ENCODE measurements at regions not wholly inside any gene's neighbourhood (a gene's known extent, or its start where the extent isn't known, plus 50 kb on each side); places are given as distances from the start of the nearest gene placed in this dataset.

DNA sequence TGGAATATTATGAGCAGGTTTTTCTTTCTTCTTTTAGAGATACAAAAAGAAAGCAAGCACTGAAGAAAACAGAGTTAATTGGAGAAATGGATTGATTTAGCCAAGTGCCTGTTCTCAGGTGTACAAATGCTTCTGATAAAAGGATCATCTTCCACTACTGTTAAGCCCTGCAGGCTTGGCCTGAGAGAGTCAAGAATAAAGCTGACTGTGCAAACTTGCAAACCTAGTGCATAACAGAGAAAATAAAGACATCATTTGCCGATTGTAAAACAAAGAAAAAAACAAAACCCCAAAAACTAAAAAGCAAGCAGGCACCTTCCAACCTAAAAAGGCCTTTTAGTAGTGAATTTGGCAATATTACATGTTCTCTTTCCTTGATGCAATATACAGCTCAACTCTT lies 78.0 kb upstream of the CCDC80 start:
- H3K79me2 ChIP-seq (ENCODE audit: control insufficient read depth, insufficient read depth, low read length), result no peaks in the 10 kb centered on the region
- TF ChIP-seq EZH2 (IDR thresholded peaks at IDR 0.05; ENCODE audit: low read length, missing control alignments), result no peak
- TF ChIP-seq, protein P1, sequence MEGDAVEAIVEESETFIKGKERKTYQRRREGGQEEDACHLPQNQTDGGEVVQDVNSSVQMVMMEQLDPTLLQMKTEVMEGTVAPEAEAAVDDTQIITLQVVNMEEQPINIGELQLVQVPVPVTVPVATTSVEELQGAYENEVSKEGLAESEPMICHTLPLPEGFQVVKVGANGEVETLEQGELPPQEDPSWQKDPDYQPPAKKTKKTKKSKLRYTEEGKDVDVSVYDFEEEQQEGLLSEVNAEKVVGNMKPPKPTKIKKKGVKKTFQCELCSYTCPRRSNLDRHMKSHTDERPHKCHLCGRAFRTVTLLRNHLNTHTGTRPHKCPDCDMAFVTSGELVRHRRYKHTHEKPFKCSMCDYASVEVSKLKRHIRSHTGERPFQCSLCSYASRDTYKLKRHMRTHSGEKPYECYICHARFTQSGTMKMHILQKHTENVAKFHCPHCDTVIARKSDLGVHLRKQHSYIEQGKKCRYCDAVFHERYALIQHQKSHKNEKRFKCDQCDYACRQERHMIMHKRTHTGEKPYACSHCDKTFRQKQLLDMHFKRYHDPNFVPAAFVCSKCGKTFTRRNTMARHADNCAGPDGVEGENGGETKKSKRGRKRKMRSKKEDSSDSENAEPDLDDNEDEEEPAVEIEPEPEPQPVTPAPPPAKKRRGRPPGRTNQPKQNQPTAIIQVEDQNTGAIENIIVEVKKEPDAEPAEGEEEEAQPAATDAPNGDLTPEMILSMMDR (conservative IDR thresholded peaks at IDR 0.05 in 1 of 2, IDR thresholded peaks at IDR 0.05 in 1 of 2; ENCODE audit: low read depth in 1 of 2, low read length in 2 of 2), result no peak
- no peak overlapping the region for H2AFZ ChIP-seq (ENCODE audit: low read length)
- no peak overlapping the region for H3K4me2 ChIP-seq (ENCODE audit: extremely low read depth, insufficient read depth, low read length)
- no peak overlapping the region for H3K4me3 ChIP-seq (replicated peaks in 1 of 4; ENCODE audit: control extremely low read depth in 1 of 4, insufficient read depth in 1 of 4, low read depth in 3 of 4, low read length in 4 of 4)
- H3K9me3 ChIP-seq (ENCODE audit: control insufficient read depth, insufficient read depth, low read depth, low read length), result no peaks in the 10 kb centered on the region
- H3K36me3 ChIP-seq (ENCODE audit: control insufficient read depth, insufficient read depth, low read length), result no peaks in the 10 kb centered on the region
- no peaks in the 10 kb centered on the region for H3K4me1 ChIP-seq (ENCODE audit: control insufficient read depth, extremely low read depth, insufficient read depth, low read length)
- H3K9ac ChIP-seq (ENCODE audit: insufficient read depth, low read length), result no peak overlapping the region
- no peak for DNase-seq (ENCODE audit: low read depth in 2 of 2)
- no peak overlapping the region for H3K27ac ChIP-seq (ENCODE audit: insufficient read depth, low read length)
- no peaks in the 10 kb centered on the region for H3K27me3 ChIP-seq (ENCODE audit: control insufficient read depth, insufficient read depth, low read length)
- no peaks in the 10 kb centered on the region for H4K20me1 ChIP-seq (ENCODE audit: control insufficient read depth, extremely low read depth, insufficient read depth, low read length)

DNA sequence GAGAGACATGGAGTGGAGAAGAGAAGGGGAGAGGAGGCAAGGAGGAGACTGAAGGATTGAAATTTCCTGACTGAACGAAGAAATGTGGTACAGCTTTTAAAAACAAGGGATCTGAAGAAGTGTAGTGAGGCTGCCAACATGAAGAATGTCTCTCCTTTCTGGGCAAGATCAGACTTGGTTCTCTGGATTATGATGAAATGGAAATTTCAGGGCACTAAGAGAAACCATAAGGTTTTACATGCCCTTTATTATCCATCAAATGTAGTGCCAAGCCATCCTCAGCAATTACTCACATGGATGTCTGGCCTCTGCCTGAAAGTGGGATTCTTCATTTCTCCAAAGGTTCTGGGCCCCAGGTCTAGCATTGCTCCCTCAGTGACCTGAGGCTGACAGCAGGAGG lies 77.6 kb upstream of the CCDC80 start:
- Histone ChIP-seq H3K4me1 (ENCODE audit: control insufficient read depth, extremely low read depth, insufficient read depth, low read length) (no peaks in the 10 kb centered on the region), H3K9me3 (ENCODE audit: control insufficient read depth, insufficient read depth, low read depth, low read length) (no peaks in the 10 kb centered on the region), H3K27me3 (ENCODE audit: control insufficient read depth, insufficient read depth, low read length) (no peaks in the 10 kb centered on the region)

DNA sequence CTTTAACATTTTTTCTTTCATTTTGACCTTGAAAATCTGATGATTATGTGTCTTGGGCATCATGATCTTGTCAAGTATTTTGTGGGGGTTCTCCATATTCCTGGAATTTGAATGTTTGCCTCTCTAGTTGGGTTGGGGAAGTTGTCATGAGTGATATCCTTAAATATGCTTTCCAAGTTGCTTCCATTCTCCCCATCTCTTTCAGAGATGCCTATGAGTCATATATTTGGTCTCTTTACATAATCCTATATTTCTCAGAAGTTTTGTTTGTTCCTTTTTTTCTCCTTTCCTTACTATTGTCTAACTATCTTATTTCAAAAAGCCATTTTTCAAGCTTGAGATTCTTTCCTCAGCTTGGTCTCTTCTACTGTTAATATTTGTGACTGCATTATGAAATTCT lies 69.0 kb upstream of the CCDC80 start:
- no peaks in the 10 kb centered on the region for H4K20me1 ChIP-seq (ENCODE audit: control insufficient read depth, extremely low read depth, insufficient read depth, low read length)
- no peak overlapping the region for H3K9ac ChIP-seq (ENCODE audit: insufficient read depth, low read length)
- no peak for DNase-seq (ENCODE audit: low read depth in 2 of 2)
- H3K4me3 ChIP-seq (replicated peaks in 1 of 4; ENCODE audit: control extremely low read depth in 1 of 4, insufficient read depth in 1 of 4, low read depth in 3 of 4, low read length in 4 of 4), result no peak overlapping the region
- H3K4me2 ChIP-seq (ENCODE audit: extremely low read depth, insufficient read depth, low read length), result no peak overlapping the region
- no peaks in the 10 kb centered on the region for H3K9me3 ChIP-seq (ENCODE audit: control insufficient read depth, insufficient read depth, low read depth, low read length)
- no peaks in the 10 kb centered on the region for H3K36me3 ChIP-seq (ENCODE audit: control insufficient read depth, insufficient read depth, low read length)
- H3K27me3 ChIP-seq (ENCODE audit: control insufficient read depth, insufficient read depth, low read length), result no peaks in the 10 kb centered on the region
- no peak overlapping the region for H3K27ac ChIP-seq (ENCODE audit: insufficient read depth, low read length)
- H2AFZ ChIP-seq (ENCODE audit: low read length), result no peak overlapping the region
- no peak for TF ChIP-seq EZH2 (IDR thresholded peaks at IDR 0.05; ENCODE audit: low read length, missing control alignments)
- TF ChIP-seq, protein P1 (conservative IDR thresholded peaks at IDR 0.05 in 1 of 2, IDR thresholded peaks at IDR 0.05 in 1 of 2; ENCODE audit: low read depth in 1 of 2, low read length in 2 of 2), result no peak
- no peaks in the 10 kb centered on the region for H3K79me2 ChIP-seq (ENCODE audit: control insufficient read depth, insufficient read depth, low read length)
- H3K4me1 ChIP-seq (ENCODE audit: control insufficient read depth, extremely low read depth, insufficient read depth, low read length), result no peaks in the 10 kb centered on the region

More for the DNA sequence above, 77.6 kb upstream of the CCDC80 start:
- no peak overlapping the region for H2AFZ ChIP-seq (ENCODE audit: low read length)
- H3K36me3 ChIP-seq (ENCODE audit: control insufficient read depth, insufficient read depth, low read length), result no peaks in the 10 kb centered on the region
- no peaks in the 10 kb centered on the region for H4K20me1 ChIP-seq (ENCODE audit: control insufficient read depth, extremely low read depth, insufficient read depth, low read length)
- no peak overlapping the region for H3K9ac ChIP-seq (ENCODE audit: insufficient read depth, low read length)
- no peak for TF ChIP-seq EZH2 (IDR thresholded peaks at IDR 0.05; ENCODE audit: low read length, missing control alignments)
- TF ChIP-seq, protein P1 (conservative IDR thresholded peaks at IDR 0.05 in 1 of 2, IDR thresholded peaks at IDR 0.05 in 1 of 2; ENCODE audit: low read depth in 1 of 2, low read length in 2 of 2), result no peak
- H3K27ac ChIP-seq (ENCODE audit: insufficient read depth, low read length), result no peak overlapping the region
- H3K4me3 ChIP-seq (replicated peaks in 1 of 4; ENCODE audit: control extremely low read depth in 1 of 4, insufficient read depth in 1 of 4, low read depth in 3 of 4, low read length in 4 of 4), result no peak overlapping the region
- no peaks in the 10 kb centered on the region for H3K79me2 ChIP-seq (ENCODE audit: control insufficient read depth, insufficient read depth, low read length)
- no peak for DNase-seq (ENCODE audit: low read depth in 2 of 2)
- H3K4me2 ChIP-seq (ENCODE audit: extremely low read depth, insufficient read depth, low read length), result no peak overlapping the region

All from fibroblast of lung (primary cell).